NB4 (cell line): ENCODE measurements at regions not wholly inside any gene's neighbourhood (a gene's known extent, or its start where the extent isn't known, plus 50 kb on each side); places are given as distances from the start of the nearest gene placed in this dataset.
A peak's percentile ranks its signal among the peaks of the same experiment; 100 is the strongest.

Experiments
- DNase-seq: peaks from one replicate; pipeline ENCODE4 v3.0.0; 2010; ENCODE audit warnings: low read depth
- H3K4me3 ChIP-seq: one replicate; pipeline ENCODE4 v1.5.1; 2011; ENCODE audit warnings: mild to moderate bottlenecking, low read depth, low read length, moderate library complexity
- MYC ChIP-seq: IDR thresholded peaks from 2 replicates; pipeline ENCODE4 v1.6.1; 2011; ENCODE audit warnings: low read depth, low read length
- POLR2A ChIP-seq: IDR thresholded peaks from 2 replicates; pipeline ENCODE4 v1.6.1; 2011; ENCODE audit warnings: mild to moderate bottlenecking; ENCODE audit not compliant: insufficient read length; ENCODE audit errors: extremely low read depth
- TF ChIP-seq, protein P1 (sequence below): IDR thresholded peaks from 2 replicates; pipeline ENCODE4 v1.6.1; 2011; ENCODE audit warnings: low read depth, low read length
- TF ChIP-seq, protein P2 (sequence below): IDR thresholded peaks from one replicate; pipeline ENCODE4 v1.5.1; 2012; ENCODE audit warnings: low read depth, low read length

DNA sequence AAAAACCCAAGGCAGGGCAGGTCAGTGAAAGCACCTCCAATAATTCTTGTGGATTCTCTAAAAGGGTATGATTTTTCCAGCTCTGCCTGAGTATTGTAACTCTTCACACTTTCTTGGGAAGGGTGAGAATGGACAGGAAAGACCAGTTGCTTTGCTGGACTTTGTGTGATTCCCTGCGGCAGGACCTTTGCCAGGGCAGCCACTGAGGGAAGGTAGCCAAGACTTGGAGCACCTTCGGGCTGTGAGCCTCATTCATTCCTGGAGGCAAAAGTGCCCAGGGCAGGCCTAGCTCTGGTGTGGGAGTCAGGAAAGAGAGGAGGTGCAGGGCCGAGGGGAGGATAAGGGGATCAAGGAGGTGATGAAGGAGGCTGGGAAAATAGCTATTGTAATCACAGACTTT, 80.2 kb downstream of the VCPKMT start:
- DNase-seq, result no peak
- no peak for TF ChIP-seq POLR2A

GRCh38 chr14:50036637-50037036, 79.7 kb downstream of the VCPKMT start:
- no peak for DNase-seq
- TF ChIP-seq, protein P1, sequence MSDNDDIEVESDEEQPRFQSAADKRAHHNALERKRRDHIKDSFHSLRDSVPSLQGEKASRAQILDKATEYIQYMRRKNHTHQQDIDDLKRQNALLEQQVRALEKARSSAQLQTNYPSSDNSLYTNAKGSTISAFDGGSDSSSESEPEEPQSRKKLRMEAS, result no peak
- TF ChIP-seq MYC (no peak), POLR2A (no peak)
- TF ChIP-seq, protein P2, sequence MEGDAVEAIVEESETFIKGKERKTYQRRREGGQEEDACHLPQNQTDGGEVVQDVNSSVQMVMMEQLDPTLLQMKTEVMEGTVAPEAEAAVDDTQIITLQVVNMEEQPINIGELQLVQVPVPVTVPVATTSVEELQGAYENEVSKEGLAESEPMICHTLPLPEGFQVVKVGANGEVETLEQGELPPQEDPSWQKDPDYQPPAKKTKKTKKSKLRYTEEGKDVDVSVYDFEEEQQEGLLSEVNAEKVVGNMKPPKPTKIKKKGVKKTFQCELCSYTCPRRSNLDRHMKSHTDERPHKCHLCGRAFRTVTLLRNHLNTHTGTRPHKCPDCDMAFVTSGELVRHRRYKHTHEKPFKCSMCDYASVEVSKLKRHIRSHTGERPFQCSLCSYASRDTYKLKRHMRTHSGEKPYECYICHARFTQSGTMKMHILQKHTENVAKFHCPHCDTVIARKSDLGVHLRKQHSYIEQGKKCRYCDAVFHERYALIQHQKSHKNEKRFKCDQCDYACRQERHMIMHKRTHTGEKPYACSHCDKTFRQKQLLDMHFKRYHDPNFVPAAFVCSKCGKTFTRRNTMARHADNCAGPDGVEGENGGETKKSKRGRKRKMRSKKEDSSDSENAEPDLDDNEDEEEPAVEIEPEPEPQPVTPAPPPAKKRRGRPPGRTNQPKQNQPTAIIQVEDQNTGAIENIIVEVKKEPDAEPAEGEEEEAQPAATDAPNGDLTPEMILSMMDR, result no peak
- H3K4me3 ChIP-seq, result no peak overlapping the region

More for the DNA sequence above, 80.2 kb downstream of the VCPKMT start:
- no peak overlapping the region for H3K4me3 ChIP-seq

- TF ChIP-seq, protein P2, result no peak
- TF ChIP-seq MYC (no peak), POLR2A (no peak)
- TF ChIP-seq, protein P1, result no peak
These were observed 79.1 kb downstream of the VCPKMT start for GRCh38 chr14:50037240-50037639.

GRCh38 chr14:50037852-50038251, 78.5 kb downstream of the VCPKMT start:
- TF ChIP-seq POLR2A (no peak), MYC (no peak)
- TF ChIP-seq, protein P1, result no peak
- TF ChIP-seq, protein P2, result no peak
- H3K4me3 ChIP-seq, result no peak overlapping the region
- DNase-seq, result no peak

More at GRCh38 chr14:50037240-50037639, 79.1 kb downstream of the VCPKMT start:
- no peak for DNase-seq
- no peak overlapping the region for H3K4me3 ChIP-seq

GRCh38 chr14:50038398-50039119, 77.8 kb downstream of the VCPKMT start:
- H3K4me3 ChIP-seq, result no peak overlapping the region
- DNase-seq, result peak; percentile 82

GRCh38 chr14:50039120-50039517, 77.3 kb downstream of the VCPKMT start:
- H3K4me3 ChIP-seq, result no peak overlapping the region
- TF ChIP-seq MYC (no peak), POLR2A (no peak)
- TF ChIP-seq, protein P1, result no peak
- TF ChIP-seq, protein P2, result no peak
- DNase-seq, result no peak

More at GRCh38 chr14:50038398-50039119, 77.8 kb downstream of the VCPKMT start:
- TF ChIP-seq MYC, result no peak
- TF ChIP-seq, protein P1, result no peak
- TF ChIP-seq POLR2A, result no peak
- TF ChIP-seq, protein P2, result no peak
